HEK293T (cell line): ENCODE measurements at regions not wholly inside any gene's neighbourhood (a gene's known extent, or its start where the extent isn't known, plus 50 kb on each side); places are given as distances from the start of the nearest gene placed in this dataset.

ENCODE experiments used
- CTCF ChIA-PET: fragments of 350-600 bp; formaldehyde crosslinking; extraction: SDS; loops from one replicate; lab custom pipeline; 2021; ENCODE audit warnings: antibody characterized with exemption, inconsistent platforms; lab: Yijun Ruan, JAX
- POLR2A ChIA-PET: fragments of 350-600 bp; formaldehyde crosslinking; extraction: SDS; loops from one replicate; lab custom pipeline; 2020; ENCODE audit warnings: antibody characterized with exemption, inconsistent platforms; lab: Yijun Ruan, JAX
- DNase-seq: peaks from one replicate; pipeline ENCODE4 v3.0.0; 2012; ENCODE audit warnings: mixed read lengths; ENCODE audit errors: extremely low spot score
- ARNT ChIP-seq: fragments of 450-650 bp; IDR thresholded peaks from 2 replicates; pipeline ENCODE4 v1.6.1; 2017; ENCODE audit warnings: mild to moderate bottlenecking
- BHLHE40 ChIP-seq: fragments of 450-650 bp; IDR thresholded peaks from 2 replicates; pipeline ENCODE4 v1.6.1; 2016; ENCODE audit warnings: mild to moderate bottlenecking, moderate library complexity, borderline replicate concordance
- CTBP1 ChIP-seq: fragments of 450-650 bp; IDR thresholded peaks from 2 replicates; pipeline ENCODE4 v1.6.1; 2016; ENCODE audit warnings: borderline replicate concordance
- ELF4 ChIP-seq: fragments of 450-650 bp; IDR thresholded peaks from 2 replicates; pipeline ENCODE4 v1.6.1; 2017; ENCODE audit warnings: antibody characterized with exemption
- FOXA1 ChIP-seq: fragments of 450-650 bp; IDR thresholded peaks from 2 replicates; pipeline ENCODE4 v1.6.1; 2016; ENCODE audit warnings: mild to moderate bottlenecking
- FOXK2 ChIP-seq: fragments of 450-650 bp; IDR thresholded peaks from 2 replicates; pipeline ENCODE4 v1.6.1; 2016; ENCODE audit warnings: mild to moderate bottlenecking
- FOXM1 ChIP-seq: fragments of 450-650 bp; IDR thresholded peaks from 2 replicates; pipeline ENCODE4 v1.6.1; 2017; ENCODE audit warnings: mild to moderate bottlenecking, borderline replicate concordance
- HDGF ChIP-seq: fragments of 450-650 bp; IDR thresholded peaks from 2 replicates; pipeline ENCODE4 v1.6.1; 2017; ENCODE audit warnings: antibody characterized with exemption, borderline replicate concordance
- L3MBTL2 ChIP-seq: fragments of 450-650 bp; conservative IDR thresholded peaks from 2 replicates; pipeline ENCODE4 v1.6.1; 2016; ENCODE audit warnings: mild to moderate bottlenecking
- LEF1 ChIP-seq: fragments of 450-650 bp; IDR thresholded peaks from 2 replicates; pipeline ENCODE4 v1.6.1; 2017; ENCODE audit warnings: mild to moderate bottlenecking, borderline replicate concordance
- NFRKB ChIP-seq: fragments of 450-650 bp; IDR thresholded peaks from 2 replicates; pipeline ENCODE4 v1.6.1; 2016; ENCODE audit warnings: mild to moderate bottlenecking, moderate library complexity
- SP1 ChIP-seq: fragments of 450-650 bp; IDR thresholded peaks from 2 replicates; pipeline ENCODE4 v1.6.1; 2017
- SUZ12 ChIP-seq: fragments of 450-650 bp; IDR thresholded peaks from 2 replicates; pipeline ENCODE4 v1.6.1; 2016; ENCODE audit warnings: mild to moderate bottlenecking
- TARDBP ChIP-seq: fragments of 450-650 bp; IDR thresholded peaks from 2 replicates; pipeline ENCODE4 v1.6.1; 2016
- ZNF384 ChIP-seq: fragments of 450-650 bp; IDR thresholded peaks from 2 replicates; pipeline ENCODE4 v1.6.1; 2016
- TF ChIP-seq, protein P1 (sequence below): fragments of 450-650 bp; IDR thresholded peaks from 2 replicates; pipeline ENCODE4 v1.6.1; 2016

DNA sequence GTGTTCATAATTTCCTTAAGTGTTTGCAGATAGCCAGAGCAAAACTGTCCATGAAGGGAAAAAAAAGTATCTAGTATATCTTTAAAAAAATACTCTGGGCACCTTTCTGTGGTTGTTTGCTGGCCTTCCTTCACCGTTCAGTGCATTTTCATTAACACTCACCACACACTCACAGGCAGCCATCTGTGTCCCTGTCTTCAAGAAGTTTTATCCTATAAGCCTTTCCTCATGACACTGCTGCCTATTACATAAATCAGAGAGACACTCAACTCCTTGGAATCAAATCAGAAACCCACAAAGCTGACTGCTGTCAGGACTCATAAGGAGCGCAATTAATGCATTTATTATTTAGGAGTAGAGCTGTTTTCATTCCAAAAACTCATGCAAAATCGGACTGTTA lies 1720.2 kb downstream of the PCDH7 start:
- CTCF ChIA-PET: no interaction called here
- POLR2A ChIA-PET: no interaction called here

DNA sequence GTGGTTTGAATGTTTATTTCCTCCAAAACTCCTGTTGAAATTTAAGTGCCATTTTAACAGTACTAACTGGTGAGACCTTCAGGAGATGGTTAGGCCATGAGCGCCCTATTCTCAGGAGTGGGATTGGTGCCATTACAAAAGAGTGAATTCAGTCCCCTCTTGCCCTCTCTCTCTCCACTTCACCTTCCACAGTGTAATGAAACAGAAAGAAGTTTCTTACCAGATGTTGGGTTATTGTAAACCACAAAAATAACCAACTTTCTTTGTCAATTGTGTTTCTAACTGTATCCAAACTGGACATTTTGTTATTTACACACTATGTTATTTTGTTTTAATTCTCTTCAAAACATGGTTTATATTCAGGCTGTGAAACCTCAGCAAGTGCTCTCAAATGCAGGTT lies 1734.3 kb downstream of the PCDH7 start:
- DNase-seq: no peak
- POLR2A ChIA-PET: no interaction called here
- CTCF ChIA-PET: no interaction called here
- TF ChIP-seq TARDBP: no peak
- TF ChIP-seq ARNT: no peak
- TF ChIP-seq FOXK2: no peak
- no peak for TF ChIP-seq BHLHE40
- no peak for TF ChIP-seq CTBP1
- TF ChIP-seq ELF4: no peak
- no peak for TF ChIP-seq SUZ12
- TF ChIP-seq L3MBTL2: no peak
- no peak for TF ChIP-seq FOXA1
- no peak for TF ChIP-seq HDGF
- TF ChIP-seq, protein P1, sequence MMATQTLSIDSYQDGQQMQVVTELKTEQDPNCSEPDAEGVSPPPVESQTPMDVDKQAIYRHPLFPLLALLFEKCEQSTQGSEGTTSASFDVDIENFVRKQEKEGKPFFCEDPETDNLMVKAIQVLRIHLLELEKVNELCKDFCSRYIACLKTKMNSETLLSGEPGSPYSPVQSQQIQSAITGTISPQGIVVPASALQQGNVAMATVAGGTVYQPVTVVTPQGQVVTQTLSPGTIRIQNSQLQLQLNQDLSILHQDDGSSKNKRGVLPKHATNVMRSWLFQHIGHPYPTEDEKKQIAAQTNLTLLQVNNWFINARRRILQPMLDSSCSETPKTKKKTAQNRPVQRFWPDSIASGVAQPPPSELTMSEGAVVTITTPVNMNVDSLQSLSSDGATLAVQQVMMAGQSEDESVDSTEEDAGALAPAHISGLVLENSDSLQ: no peak
- no peak for TF ChIP-seq NFRKB

More for the DNA sequence above, 1720.2 kb downstream of the PCDH7 start:
- no peak for DNase-seq
- no peak for TF ChIP-seq HDGF
- TF ChIP-seq NFRKB: no peak
- no peak for TF ChIP-seq FOXA1
- TF ChIP-seq ELF4: no peak
- TF ChIP-seq, protein P1: no peak
- TF ChIP-seq ZNF384: no peak
- TF ChIP-seq CTBP1: no peak
- TF ChIP-seq SUZ12: no peak
- TF ChIP-seq SP1: no peak

DNA sequence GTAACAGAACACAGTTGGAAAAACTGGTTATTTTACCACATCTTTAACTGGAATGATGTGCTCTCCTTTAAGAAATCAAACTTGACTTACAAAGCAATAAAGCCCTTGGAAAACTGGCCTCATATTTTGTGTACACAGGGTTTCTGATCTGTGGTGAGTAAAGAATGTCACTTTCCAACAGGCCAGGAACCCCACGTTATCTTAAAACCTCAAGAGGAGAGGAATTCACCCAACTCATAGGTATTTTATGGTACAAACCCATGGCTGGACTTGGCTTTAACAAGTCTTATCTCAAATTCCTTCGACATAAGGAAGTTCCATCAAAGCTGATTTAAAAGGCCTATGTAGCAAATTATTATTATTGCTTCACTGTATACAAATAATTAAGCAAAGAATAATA lies 1735.1 kb downstream of the PCDH7 start:
- ChIA-PET POLR2A (no interaction called here), CTCF (no interaction called here)
- DNase-seq: no peak
- TF ChIP-seq NFRKB (no peak), FOXA1 (no peak), LEF1 (no peak), SUZ12 (no peak), BHLHE40 (no peak), ARNT (no peak)

DNA sequence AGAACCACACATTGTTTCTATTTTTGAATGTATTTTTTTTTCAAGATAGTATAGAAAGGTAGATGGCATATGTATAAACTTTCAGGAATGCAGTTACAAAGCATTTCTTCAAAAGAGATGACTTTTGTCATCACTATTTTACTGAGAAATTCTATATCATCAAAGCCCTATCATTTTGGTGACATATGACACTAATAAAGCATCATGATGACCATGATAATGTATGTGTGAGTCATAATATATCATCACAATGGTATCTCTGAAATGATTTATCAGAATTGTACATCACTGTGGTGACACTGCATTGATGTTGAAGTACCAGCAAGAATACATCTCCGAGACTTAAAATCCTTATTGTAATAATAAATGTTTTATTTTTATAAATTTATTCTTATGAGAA lies 1740.8 kb downstream of the PCDH7 start:
- ChIA-PET POLR2A (no interaction called here), CTCF (no interaction called here)
- DNase-seq: no peak
- no peak for TF ChIP-seq SUZ12
- TF ChIP-seq ELF4: no peak
- TF ChIP-seq ARNT: no peak
- no peak for TF ChIP-seq ZNF384
- TF ChIP-seq FOXA1: no peak
- no peak for TF ChIP-seq BHLHE40
- TF ChIP-seq HDGF: no peak
- no peak for TF ChIP-seq NFRKB
- no peak for TF ChIP-seq LEF1
- TF ChIP-seq L3MBTL2: no peak
- TF ChIP-seq FOXK2: no peak
- TF ChIP-seq TARDBP: no peak
- no peak for TF ChIP-seq FOXM1
- no peak for TF ChIP-seq CTBP1
- no peak for TF ChIP-seq SP1
- TF ChIP-seq, protein P1: no peak

DNA sequence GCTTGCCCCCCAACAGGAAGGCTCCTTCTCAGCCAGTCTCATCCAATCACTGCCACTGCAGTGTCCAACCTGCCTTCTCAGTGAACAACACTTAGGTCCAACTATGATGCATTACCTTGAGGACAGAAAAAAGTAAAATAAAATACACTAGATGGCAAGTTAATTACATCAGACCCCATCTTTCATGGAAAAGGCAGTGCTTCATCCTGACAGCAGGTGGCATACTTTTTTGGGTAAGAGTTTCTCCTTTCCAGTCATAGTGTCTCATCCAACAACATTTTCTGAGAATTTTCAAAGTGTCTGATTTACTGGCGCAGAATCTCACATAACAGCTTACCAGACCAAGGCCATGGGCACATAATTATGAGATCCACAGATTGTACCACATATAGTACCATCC lies 1742.8 kb downstream of the PCDH7 start:
- no peak for TF ChIP-seq ZNF384
- TF ChIP-seq L3MBTL2: no peak
- TF ChIP-seq FOXA1: no peak
- no peak for TF ChIP-seq HDGF
- no peak for TF ChIP-seq SUZ12
- TF ChIP-seq FOXM1: no peak
- TF ChIP-seq ELF4: no peak
- TF ChIP-seq, protein P1: no peak
- TF ChIP-seq TARDBP: no peak
- no peak for TF ChIP-seq NFRKB
- TF ChIP-seq ARNT: no peak
- TF ChIP-seq FOXK2: no peak
- ChIA-PET CTCF (no interaction called here), POLR2A (no interaction called here)
- peak; percentile 3 for DNase-seq

GRCh38 chr4:32470087-32470585 lies 1750.0 kb downstream of the PCDH7 start:
- no peak for TF ChIP-seq FOXA1
- DNase-seq: no peak
- ChIA-PET CTCF (no interaction called here), POLR2A (no interaction called here)
